ENCODE measurements at regions not wholly inside any gene's neighbourhood (a gene's known extent, or its start where the extent isn't known, plus 50 kb on each side); places are given as distances from the start of the nearest gene placed in this dataset.

DNA sequence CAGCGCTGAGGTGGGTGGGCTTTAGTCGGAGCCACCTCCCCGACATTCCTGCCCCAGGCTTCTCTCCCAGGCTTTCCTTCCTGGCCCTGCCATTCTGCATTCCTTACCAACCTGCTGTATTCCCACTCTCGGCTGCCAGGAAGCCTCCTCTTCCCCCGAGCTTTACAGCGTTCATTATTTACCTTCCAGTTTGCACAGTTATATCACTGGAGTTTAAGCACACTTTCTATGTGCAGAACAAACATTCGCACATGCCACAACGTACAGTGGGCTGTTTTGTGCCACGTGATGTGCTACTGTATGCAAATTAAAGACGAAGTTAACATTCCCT is 246.3 kb downstream of the SOX11 start:
- Histone ChIP-seq H3K4me2 (no peak overlapping the region), H4K20me1 (ENCODE audit: insufficient read depth) (no peaks in the 10 kb centered on the region), H3K36me3 (ENCODE audit: low read depth) (no peaks in the 10 kb centered on the region), H3K4me1 (replicated peaks; ENCODE audit: insufficient read depth) (no peaks in the 10 kb centered on the region), H2AFZ (no peak overlapping the region), H3K4me3 (no peak overlapping the region), H3K9me3 (ENCODE audit: insufficient read depth, low read depth) (no peaks in the 10 kb centered on the region), H3K27ac (no peak overlapping the region), H3K9me2 (ENCODE audit: insufficient read depth) (no peaks in the 10 kb centered on the region), H3F3A (ENCODE audit: insufficient read depth, low read depth) (no peaks in the 10 kb centered on the region), H3K79me2 (ENCODE audit: low read depth) (no peaks in the 10 kb centered on the region), H3K27me3 (ENCODE audit: insufficient read depth, low read depth) (peaks cover 25% of the 10 kb centered on the region)
- no peak for DNase-seq
- ChIA-PET CTCF (no interaction called here), POLR2A (ENCODE audit: unreplicated experiment) (no interaction called here)
- BruUV-seq (replicated peaks), result no TSS peak
- intact Hi-C loops (cut with micrococcal nuclease; ENCODE audit: unreplicated experiment), result no loop called here
- no peak for TF ChIP-seq EZH2 (IDR thresholded peaks at IDR 0.05; ENCODE audit: low read depth)
- TF ChIP-seq, protein P1, sequence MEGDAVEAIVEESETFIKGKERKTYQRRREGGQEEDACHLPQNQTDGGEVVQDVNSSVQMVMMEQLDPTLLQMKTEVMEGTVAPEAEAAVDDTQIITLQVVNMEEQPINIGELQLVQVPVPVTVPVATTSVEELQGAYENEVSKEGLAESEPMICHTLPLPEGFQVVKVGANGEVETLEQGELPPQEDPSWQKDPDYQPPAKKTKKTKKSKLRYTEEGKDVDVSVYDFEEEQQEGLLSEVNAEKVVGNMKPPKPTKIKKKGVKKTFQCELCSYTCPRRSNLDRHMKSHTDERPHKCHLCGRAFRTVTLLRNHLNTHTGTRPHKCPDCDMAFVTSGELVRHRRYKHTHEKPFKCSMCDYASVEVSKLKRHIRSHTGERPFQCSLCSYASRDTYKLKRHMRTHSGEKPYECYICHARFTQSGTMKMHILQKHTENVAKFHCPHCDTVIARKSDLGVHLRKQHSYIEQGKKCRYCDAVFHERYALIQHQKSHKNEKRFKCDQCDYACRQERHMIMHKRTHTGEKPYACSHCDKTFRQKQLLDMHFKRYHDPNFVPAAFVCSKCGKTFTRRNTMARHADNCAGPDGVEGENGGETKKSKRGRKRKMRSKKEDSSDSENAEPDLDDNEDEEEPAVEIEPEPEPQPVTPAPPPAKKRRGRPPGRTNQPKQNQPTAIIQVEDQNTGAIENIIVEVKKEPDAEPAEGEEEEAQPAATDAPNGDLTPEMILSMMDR (conservative IDR thresholded peaks at IDR 0.05), result no peak

DNA sequence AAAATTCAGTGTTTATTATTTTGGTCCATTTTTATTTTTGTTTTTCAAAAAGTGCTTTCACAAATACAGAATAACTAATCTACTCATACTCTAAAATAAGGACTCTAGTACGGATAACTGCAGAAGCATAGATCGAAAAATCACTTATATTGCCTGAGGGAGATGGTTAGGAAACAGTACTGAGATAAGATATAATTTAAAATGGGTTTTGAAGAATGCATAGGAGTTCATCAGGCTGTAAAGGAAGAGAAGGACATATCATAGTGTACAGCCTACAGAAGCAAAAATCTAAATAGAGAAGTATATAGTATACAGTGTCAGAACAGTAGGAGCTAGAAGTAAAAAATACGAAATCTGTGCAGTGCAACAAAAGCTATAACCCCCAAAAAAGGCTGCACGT is 247.4 kb downstream of the SOX11 start:
- no peaks in the 10 kb centered on the region for H3K36me3 ChIP-seq (ENCODE audit: low read depth)
- H3K4me2 ChIP-seq, result no peak overlapping the region
- H3K27ac ChIP-seq, result no peak overlapping the region
- no peak overlapping the region for H2AFZ ChIP-seq
- no TSS peak for BruUV-seq (replicated peaks)
- no peaks in the 10 kb centered on the region for H3F3A ChIP-seq (ENCODE audit: insufficient read depth, low read depth)
- CTCF ChIA-PET, result no interaction called here
- TF ChIP-seq, protein P1 (conservative IDR thresholded peaks at IDR 0.05), result no peak
- TF ChIP-seq EZH2 (IDR thresholded peaks at IDR 0.05; ENCODE audit: low read depth), result no peak
- H3K4me3 ChIP-seq, result no peak overlapping the region
- intact Hi-C loops (cut with micrococcal nuclease; ENCODE audit: unreplicated experiment), result no loop called here
- H3K9me2 ChIP-seq (ENCODE audit: insufficient read depth), result no peaks in the 10 kb centered on the region
- POLR2A ChIA-PET (ENCODE audit: unreplicated experiment), result no interaction called here
- H3K4me1 ChIP-seq (replicated peaks; ENCODE audit: insufficient read depth), result no peaks in the 10 kb centered on the region
- no peaks in the 10 kb centered on the region for H4K20me1 ChIP-seq (ENCODE audit: insufficient read depth)
- H3K9me3 ChIP-seq (ENCODE audit: insufficient read depth, low read depth), result no peaks in the 10 kb centered on the region
- H3K27me3 ChIP-seq (ENCODE audit: insufficient read depth, low read depth), result peaks cover 26% of the 10 kb centered on the region
- DNase-seq, result no peak
- H3K79me2 ChIP-seq (ENCODE audit: low read depth), result no peaks in the 10 kb centered on the region

DNA sequence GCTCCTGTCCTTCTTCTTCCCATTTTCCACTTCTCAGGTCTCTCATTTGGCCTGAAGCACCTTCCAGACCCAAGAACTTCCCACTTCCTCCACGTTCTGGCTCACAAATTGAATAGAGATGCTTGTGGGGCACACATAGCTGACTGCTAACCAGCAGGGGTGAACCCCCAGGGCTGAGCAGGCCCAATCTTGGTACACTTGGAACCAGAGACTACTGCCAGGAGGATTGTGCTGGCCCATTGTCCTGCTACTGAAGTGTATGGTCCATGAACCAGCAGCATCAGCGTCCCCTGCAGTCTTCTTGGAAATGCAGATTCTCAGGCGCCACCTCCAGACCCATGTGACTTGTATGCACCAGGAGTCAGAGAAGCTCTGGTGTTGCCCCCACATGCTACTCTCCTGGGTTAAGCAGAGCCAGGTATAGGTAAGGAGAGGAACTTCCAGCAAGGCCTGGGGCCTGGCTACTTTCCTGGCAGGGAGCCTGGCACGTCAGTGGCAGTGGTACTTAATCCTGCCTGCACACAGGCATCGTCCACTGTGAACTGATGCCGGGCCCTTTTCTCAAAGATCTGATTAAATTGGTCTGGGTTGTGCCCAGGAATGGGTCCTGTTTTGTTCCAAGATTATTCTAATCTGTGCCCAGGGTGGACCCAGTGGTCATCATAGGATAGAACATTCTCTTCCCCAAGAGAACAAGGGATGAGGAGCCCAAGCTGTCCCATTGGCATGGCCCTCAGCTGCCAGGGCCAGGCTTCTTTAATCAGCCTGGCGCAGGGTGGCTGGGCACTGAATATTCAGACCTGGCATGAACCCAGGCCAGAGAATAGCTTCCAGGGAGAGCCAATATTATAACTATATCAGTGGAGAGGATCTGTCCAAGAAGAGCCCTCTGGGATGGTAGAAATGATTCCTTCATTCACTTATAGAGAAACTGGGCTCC is 248.7 kb downstream of the SOX11 start:
- Histone ChIP-seq H2AFZ (no peak overlapping the region), H3K4me1 (replicated peaks; ENCODE audit: insufficient read depth) (no peaks in the 10 kb centered on the region), H3K27me3 (ENCODE audit: insufficient read depth, low read depth) (peaks cover 40% of the 10 kb centered on the region), H3K27ac (no peak overlapping the region), H3K79me2 (ENCODE audit: low read depth) (no peaks in the 10 kb centered on the region), H3K9me2 (ENCODE audit: insufficient read depth) (no peaks in the 10 kb centered on the region), H3K4me3 (no peak overlapping the region), H3K4me2 (no peak overlapping the region), H3K9me3 (ENCODE audit: insufficient read depth, low read depth) (no peaks in the 10 kb centered on the region), H4K20me1 (ENCODE audit: insufficient read depth) (no peaks in the 10 kb centered on the region), H3K36me3 (ENCODE audit: low read depth) (no peaks in the 10 kb centered on the region), H3F3A (ENCODE audit: insufficient read depth, low read depth) (no peaks in the 10 kb centered on the region)
- DNase-seq, result no peak
- intact Hi-C loops (cut with micrococcal nuclease; ENCODE audit: unreplicated experiment), result no loop called here
- POLR2A ChIA-PET (ENCODE audit: unreplicated experiment), result no interaction called here
- CTCF ChIA-PET, result no interaction called here
- no peak for TF ChIP-seq EZH2 (IDR thresholded peaks at IDR 0.05; ENCODE audit: low read depth)
- TF ChIP-seq, protein P1 (conservative IDR thresholded peaks at IDR 0.05), result no peak
- BruUV-seq (replicated peaks), result no TSS peak

Data from PC-9 (cell line).